CD14-positive monocyte (primary cell): ENCODE measurements at regions not wholly inside any gene's neighbourhood (a gene's known extent, or its start where the extent isn't known, plus 50 kb on each side); places are given as distances from the start of the nearest gene placed in this dataset.

ENCODE experiments used
- DNase-seq, 3 donors: peaks; one replicate each; pipeline ENCODE4 v3.0.0-alpha.2; 2011 to 2022
- H2AFZ ChIP-seq: 2 replicates; pipeline ENCODE4 v1.6.0; 2012; ENCODE audit warnings: mild to moderate bottlenecking, low read depth, low read length, inconsistent platforms; ENCODE audit not compliant: insufficient read depth, poor library complexity, severe bottlenecking
- H3K27ac ChIP-seq, 2 donors: 1 replicate in 1 of 2; 2 replicates in 1 of 2; pipeline ENCODE4 v1.5.1; 2012 to 2013; ENCODE audit warnings: low read length in 2 of 2, control low read depth in 1 of 2, inconsistent platforms in 1 of 2, low read depth in 1 of 2, mild to moderate bottlenecking in 1 of 2
- H3K27me3 ChIP-seq, 2 donors: one replicate each; pipeline versions ENCODE4 v1.6.0 to v1.6.1; 2011 to 2013; ENCODE audit warnings: low read length in 2 of 2; ENCODE audit not compliant: control insufficient read depth in 2 of 2, insufficient read depth in 2 of 2
- H3K36me3 ChIP-seq, 2 donors: replicated peaks in 1 of 2; 1 replicate in 1 of 2; 2 replicates in 1 of 2; pipeline versions ENCODE4 v1.5.1 to v1.6.1; 2012 to 2013; ENCODE audit warnings: low read length in 2 of 2, control low read depth in 1 of 2, inconsistent platforms in 1 of 2, mild to moderate bottlenecking in 1 of 2; ENCODE audit not compliant: insufficient read depth in 2 of 2, control insufficient read depth in 1 of 2
- H3K4me1 ChIP-seq, 2 donors: 1 replicate in 1 of 2; 2 replicates in 1 of 2; pipeline versions ENCODE4 v1.5.1 to v1.6.1; 2012 to 2013; ENCODE audit warnings: low read length in 2 of 2, control low read depth in 1 of 2, inconsistent platforms in 1 of 2, mild to moderate bottlenecking in 1 of 2, moderate library complexity in 1 of 2; ENCODE audit not compliant: insufficient read depth in 2 of 2, control insufficient read depth in 1 of 2
- H3K4me2 ChIP-seq: replicated peaks from 2 replicates; pipeline ENCODE3; 2012; ENCODE audit warnings: low read length, moderate library complexity, mild to moderate bottlenecking; ENCODE audit not compliant: poor library complexity, severe bottlenecking; ENCODE audit errors: extremely low read depth
- H3K4me3 ChIP-seq, 3 experiments: fragments of 200-600 bp in 1 of 3; sonication (generic) in 1 of 3; replicated peaks in 1 of 3; 1 replicate in 2 of 3; 2 replicates in 1 of 3; pipeline ENCODE4 v1.5.1; 2011 to 2013; ENCODE audit warnings: low read length in 3 of 3, mild to moderate bottlenecking in 3 of 3, control low read depth in 2 of 3, low read depth in 2 of 3, inconsistent platforms in 1 of 3, moderate library complexity in 1 of 3
- H3K79me2 ChIP-seq: 2 replicates; pipeline ENCODE4 v1.6.0; 2012; ENCODE audit warnings: mild to moderate bottlenecking, control low read depth, inconsistent platforms, low read length, moderate library complexity; ENCODE audit not compliant: insufficient read depth
- H3K9ac ChIP-seq: 2 replicates; pipeline ENCODE4 v1.6.0; 2017; ENCODE audit warnings: low read length, mild to moderate bottlenecking; ENCODE audit not compliant: insufficient read depth, poor library complexity, severe bottlenecking
- H3K9me3 ChIP-seq, 2 donors: replicated peaks in 1 of 2; 1 replicate in 1 of 2; 2 replicates in 1 of 2; pipeline versions ENCODE4 v1.5.1 to v1.6.1; 2012 to 2013; ENCODE audit warnings: low read length in 2 of 2, control low read depth in 1 of 2; ENCODE audit not compliant: control insufficient read depth in 1 of 2, insufficient read depth in 1 of 2
- H4K20me1 ChIP-seq: 2 replicates; pipeline ENCODE4 v1.6.0; 2012; ENCODE audit warnings: mild to moderate bottlenecking, low read length, control low read depth, moderate library complexity; ENCODE audit not compliant: insufficient read depth
- H3K27ac Mint-ChIP-seq, 7 donors: one replicate each; pipeline ENCODE4 v1.8.0; 2020; ENCODE audit warnings: mild to moderate bottlenecking in 7 of 7, mixed read lengths in 7 of 7, moderate library complexity in 6 of 7, inconsistent platforms in 2 of 7
- H3K27me3 Mint-ChIP-seq, 3 donors: one replicate each; pipeline ENCODE4 v1.8.0; 2021 to 2022; ENCODE audit warnings: low read depth in 3 of 3, mild to moderate bottlenecking in 3 of 3, mixed read lengths in 3 of 3, moderate library complexity in 3 of 3, inconsistent platforms in 1 of 3
- H3K36me3 Mint-ChIP-seq, 2 donors: one replicate each; pipeline ENCODE4 v1.8.0; 2020; ENCODE audit warnings: mixed read lengths in 2 of 2, inconsistent platforms in 1 of 2, mild to moderate bottlenecking in 1 of 2
- H3K4me1 Mint-ChIP-seq: one replicate; pipeline ENCODE4 v1.8.0; 2020; ENCODE audit warnings: mild to moderate bottlenecking, mixed read lengths
- H3K4me3 Mint-ChIP-seq, 2 donors: one replicate each; pipeline ENCODE4 v1.8.0; 2020; ENCODE audit warnings: mild to moderate bottlenecking in 2 of 2, mixed read lengths in 2 of 2, moderate library complexity in 1 of 2
- H3K9me3 Mint-ChIP-seq, 7 donors: one replicate each; pipeline ENCODE4 v1.8.0; 2020 to 2022; ENCODE audit warnings: mixed read lengths in 7 of 7, mild to moderate bottlenecking in 6 of 7, moderate library complexity in 6 of 7, inconsistent platforms in 2 of 7
- CTCF ChIP-seq: fragments of 200-600 bp; IDR thresholded peaks from one replicate; pipeline ENCODE4 v1.8.0; 2022; ENCODE audit warnings: antibody characterized with exemption, mild to moderate bottlenecking
- WGBS: methylation state at CpG from one replicate; pipeline ENCODE4 v1.1.5; 2013; ENCODE audit warnings: missing lambda C conversion rate; ENCODE audit not compliant: insufficient coverage; 5-methylcytosine and 5-hydroxymethylcytosine counted together
- intact Hi-C, 2 donors: fragments of 100-400 bp; cut with micrococcal nuclease; formaldehyde crosslinking; loops; one replicate each; pipeline versions ENCODE4 v1.15.0 to v1.15.1; 2023

- Mint-ChIP-seq H3K9me3 (peaks cover 0 to 5% (median 0%) of the 10 kb centered on the region in 7 donors), H3K27ac (no peak overlapping the region), H3K36me3 (no peaks in the 10 kb centered on the region), H3K27me3 (peaks cover 3 to 4% (median 3%) of the 10 kb centered on the region in 3 donors), H3K4me3 (peak overlapping the region; percentile 42 to 67), H3K4me1 (peaks cover 44% of the 10 kb centered on the region)
- peak overlapping the region in 2 of 3 experiments; percentile 5 to 19 for H3K4me3 ChIP-seq
- no peak overlapping the region for H3K9ac ChIP-seq
- no peaks in the 10 kb centered on the region for H3K9me3 ChIP-seq
- peaks cover 23 to 26% of the 10 kb centered on the region in 2 donors for H3K4me1 ChIP-seq
- H4K20me1 ChIP-seq, result no peaks in the 10 kb centered on the region
- H3K27me3 ChIP-seq, result no peaks in the 10 kb centered on the region
- 0% methylated on average over 2 of the region's 9 CpGs for WGBS
- intact Hi-C loops, result no loop called here
- H3K79me2 ChIP-seq, result no peaks in the 10 kb centered on the region
- H2AFZ ChIP-seq, result peak overlapping the region; percentile 54
- no peaks in the 10 kb centered on the region for H3K36me3 ChIP-seq
- no peak overlapping the region for H3K27ac ChIP-seq
- no peak for DNase-seq
- no peak for TF ChIP-seq CTCF
- H3K4me2 ChIP-seq, result peak overlapping the region; percentile 35
These were observed 75.1 kb upstream of the ATXN1 start for GRCh38 chr6:16836144-16836981.

- Histone ChIP-seq H3K36me3 (no peaks in the 10 kb centered on the region), H3K79me2 (no peaks in the 10 kb centered on the region), H3K9ac (no peak overlapping the region), H3K4me1 (peaks cover 26 to 32% of the 10 kb centered on the region in 2 donors), H3K27ac (no peak overlapping the region), H3K4me2 (no peak overlapping the region), H3K9me3 (no peaks in the 10 kb centered on the region), H3K4me3 (no peak overlapping the region), H3K27me3 (no peaks in the 10 kb centered on the region), H2AFZ (no peak overlapping the region), H4K20me1 (no peaks in the 10 kb centered on the region)
- peaks cover 37% of the 10 kb centered on the region for H3K4me1 Mint-ChIP-seq
- H3K4me3 Mint-ChIP-seq, result no peak overlapping the region
- H3K27me3 Mint-ChIP-seq, result peaks cover 1 to 2% (median 2%) of the 10 kb centered on the region in 3 donors
- no peaks in the 10 kb centered on the region for H3K36me3 Mint-ChIP-seq
- DNase-seq, result no peak
- peak overlapping the region in 1 of 7 donors; percentile 41 for H3K27ac Mint-ChIP-seq
- intact Hi-C loops, result no loop called here
- peaks cover 0 to 5% (median 0%) of the 10 kb centered on the region in 7 donors for H3K9me3 Mint-ChIP-seq
- TF ChIP-seq CTCF, result no peak
- 100% methylated on average over 2 of the region's 3 CpGs for WGBS
These were observed 73.0 kb upstream of the ATXN1 start for GRCh38 chr6:16834242-16834641.
